GM23338 (cell line): ENCODE measurements at regions not wholly inside any gene's neighbourhood (a gene's known extent, or its start where the extent isn't known, plus 50 kb on each side); places are given as distances from the start of the nearest gene placed in this dataset.
A peak's percentile ranks its signal among the peaks of the same experiment; 100 is the strongest.

Experiments
- ATAC-seq: fragments of 200-7000 bp; cut with Tn5 transposase; 3 replicates; pipeline ENCODE4 v1.9.1; 2020
- DNase-seq: peaks from one replicate; pipeline ENCODE4 v3.0.0-alpha.2; 2015; ENCODE audit warnings: low spot score
- H2AFZ ChIP-seq: fragments of 200-600 bp; sonication (generic); 2 replicates; pipeline ENCODE4 v1.8.0; 2016; ENCODE audit warnings: antibody characterized with exemption, mild to moderate bottlenecking, moderate library complexity
- H3F3A ChIP-seq: fragments of 200-600 bp; sonication (generic); replicated peaks from 2 replicates; pipeline ENCODE4 v1.8.0; 2017; ENCODE audit warnings: antibody characterized with exemption, mixed run types, low read depth
- H3K27ac ChIP-seq: fragments of 200-600 bp; sonication (generic); 2 replicates; pipeline ENCODE4 v1.6.1; 2016; ENCODE audit warnings: low read depth
- H3K27me3 ChIP-seq: fragments of 200-600 bp; sonication (generic); 2 replicates; pipeline ENCODE4 v1.8.0; 2016; ENCODE audit warnings: mild to moderate bottlenecking, mixed run types, moderate library complexity; ENCODE audit not compliant: insufficient read depth
- H3K36me3 ChIP-seq: fragments of 200-600 bp; sonication (generic); 2 replicates; pipeline ENCODE4 v1.8.0; 2016; ENCODE audit warnings: mild to moderate bottlenecking; ENCODE audit not compliant: insufficient read depth
- H3K4me1 ChIP-seq: fragments of 200-600 bp; sonication (generic); 2 replicates; pipeline ENCODE4 v1.8.0; 2016; ENCODE audit warnings: mild to moderate bottlenecking, moderate library complexity; ENCODE audit not compliant: insufficient read depth
- H3K4me2 ChIP-seq: fragments of 200-600 bp; sonication (generic); 2 replicates; pipeline ENCODE4 v1.7.1; 2017; ENCODE audit warnings: mixed run types
- H3K4me3 ChIP-seq: fragments of 200-600 bp; sonication (generic); 2 replicates; pipeline ENCODE4 v1.6.1; 2016; ENCODE audit warnings: mixed run types
- H3K79me2 ChIP-seq: fragments of 200-600 bp; sonication (generic); replicated peaks from 2 replicates; pipeline ENCODE4 v1.8.0; 2017; ENCODE audit warnings: mild to moderate bottlenecking; ENCODE audit not compliant: insufficient read depth
- H3K9me2 ChIP-seq: fragments of 200-600 bp; sonication (generic); 2 replicates; pipeline ENCODE4 v1.8.0; 2017; ENCODE audit not compliant: insufficient read depth
- H4K20me1 ChIP-seq: fragments of 200-600 bp; sonication (generic); replicated peaks from 2 replicates; pipeline ENCODE4 v1.8.0; 2017; ENCODE audit warnings: mild to moderate bottlenecking; ENCODE audit not compliant: insufficient read depth
- H3K27ac Mint-ChIP-seq: 2 replicates; pipeline ENCODE4 v1.8.0; 2020; ENCODE audit warnings: inconsistent platforms, mild to moderate bottlenecking, moderate library complexity, mixed read lengths
- H3K27me3 Mint-ChIP-seq: 3 replicates; pipeline ENCODE4 v1.8.0; 2022; ENCODE audit warnings: low read depth, mild to moderate bottlenecking, moderate library complexity, mixed read lengths, inconsistent platforms; ENCODE audit not compliant: insufficient read depth, poor library complexity
- H3K36me3 Mint-ChIP-seq: 3 replicates; pipeline ENCODE4 v1.8.0; 2021; ENCODE audit warnings: low read depth, mild to moderate bottlenecking, inconsistent platforms, moderate library complexity, mixed read lengths
- H3K4me1 Mint-ChIP-seq: 3 replicates; pipeline ENCODE4 v1.8.0; 2020; ENCODE audit warnings: mild to moderate bottlenecking, inconsistent platforms, mixed read lengths
- H3K4me3 Mint-ChIP-seq: 3 replicates; pipeline ENCODE4 v1.8.0; 2021; ENCODE audit warnings: moderate library complexity, mild to moderate bottlenecking, inconsistent platforms, mixed read lengths
- H3K9me3 Mint-ChIP-seq: 3 replicates; pipeline ENCODE4 v1.8.0; 2020; ENCODE audit warnings: moderate library complexity, mild to moderate bottlenecking, inconsistent platforms, mixed read lengths
- CREB1 ChIP-seq: fragments of 250-450 bp; sonication (Bioruptor Pico); IDR thresholded peaks from 2 replicates; pipeline ENCODE4 v1.5.0; 2020; ENCODE audit warnings: low read depth, mild to moderate bottlenecking, moderate library complexity
- EZH2 ChIP-seq: fragments of 200-600 bp; sonication (generic); IDR thresholded peaks from one replicate; pipeline ENCODE4 v1.8.0; 2017; ENCODE audit warnings: antibody characterized with exemption, mild to moderate bottlenecking, low read depth; ENCODE audit not compliant: unreplicated experiment
- NANOG ChIP-seq: IDR thresholded peaks from 2 replicates; pipeline ENCODE4 v1.6.1; 2016; ENCODE audit warnings: antibody characterized with exemption, borderline replicate concordance
- POLR2AphosphoS5 ChIP-seq: IDR thresholded peaks from 2 replicates; pipeline ENCODE4 v1.6.1; 2016; ENCODE audit warnings: antibody characterized with exemption, low read depth
- ZNF114 ChIP-seq: fragments of 250-450 bp; sonication (Bioruptor Pico); IDR thresholded peaks from 2 replicates; pipeline ENCODE4 v1.5.0; 2020; ENCODE audit warnings: mild to moderate bottlenecking, moderate library complexity
- ZNF331 ChIP-seq: fragments of 250-450 bp; sonication (Bioruptor Pico); IDR thresholded peaks from 2 replicates; pipeline ENCODE4 v1.5.0; 2020; ENCODE audit warnings: low read depth, mild to moderate bottlenecking, moderate library complexity
- TF ChIP-seq, protein P1 (sequence below), 2 experiments: fragments of 200-600 bp in 1 of 2; sonication (generic) in 1 of 2; conservative IDR thresholded peaks; 2 replicates each; pipeline versions ENCODE4 v1.5.1 to v1.6.1; 2016 to 2017; ENCODE audit warnings: antibody characterized with exemption in 2 of 2, low read depth in 2 of 2, mild to moderate bottlenecking in 2 of 2, moderate library complexity in 1 of 2
- TF ChIP-seq, protein P2 (sequence below): IDR thresholded peaks from one replicate; pipeline ENCODE4 v1.6.1; 2018; ENCODE audit warnings: antibody characterized with exemption; ENCODE audit not compliant: unreplicated experiment
- TF ChIP-seq, protein P3 (sequence below): IDR thresholded peaks from 2 replicates; pipeline ENCODE4 v1.6.1; 2016; ENCODE audit warnings: antibody characterized with exemption

DNA sequence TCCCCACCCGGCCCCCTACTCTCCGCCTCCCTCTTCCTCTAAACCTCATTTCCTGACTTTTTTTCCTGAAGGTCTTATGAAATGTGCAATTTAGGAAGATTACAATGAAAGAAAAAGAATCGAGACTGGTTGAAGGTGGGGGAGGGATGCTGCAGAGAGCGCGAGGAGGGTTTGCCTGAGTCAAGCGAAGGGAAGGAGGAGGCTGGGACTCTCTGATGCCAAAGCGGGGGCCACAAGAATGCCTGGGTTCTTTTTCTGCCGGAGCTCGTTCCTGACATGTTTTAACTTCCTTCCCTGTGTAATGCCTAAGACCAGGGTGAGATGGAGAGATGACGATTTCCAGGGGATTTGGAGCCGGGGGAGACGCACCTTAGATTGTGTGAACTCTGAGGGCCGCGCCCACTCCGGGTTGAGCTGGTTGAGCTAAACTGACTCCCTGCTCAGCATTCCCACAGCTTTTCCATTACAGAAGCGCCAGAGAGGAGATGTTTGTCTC lies 270.5 kb upstream of the SORL1-AS1 start:
- Histone ChIP-seq H3K4me1 (peaks cover 11% of the 10 kb centered on the region; the same call in 1 of the 2 replicates), H3K79me2 (no peaks in the 10 kb centered on the region), H3K36me3 (no peaks in the 10 kb centered on the region), H3K9me2 (peaks cover 4% of the 10 kb centered on the region; the same call in 1 of the 2 replicates), H3K27ac (no peak overlapping the region), H2AFZ (peak overlapping the region; percentile 98), H4K20me1 (no peaks in the 10 kb centered on the region), H3K4me2 (peak overlapping the region; percentile 95), H3F3A (no peaks in the 10 kb centered on the region), H3K4me3 (peak overlapping the region; percentile 72), H3K27me3 (peaks cover 17% of the 10 kb centered on the region)
- ATAC-seq (peak; percentile 59), DNase-seq (peak; percentile 64)
- Mint-ChIP-seq H3K36me3 (peaks cover 5% of the 10 kb centered on the region; the same call in 1 of the 3 replicates), H3K27me3 (peaks cover 14% of the 10 kb centered on the region), H3K9me3 (peaks cover 9% of the 10 kb centered on the region), H3K27ac (no peak overlapping the region), H3K4me1 (peaks cover 8% of the 10 kb centered on the region), H3K4me3 (peak overlapping the region; percentile 75)
- TF ChIP-seq ZNF114 (CRISPR knock-in tag), result no peak
- TF ChIP-seq CREB1 (CRISPR knock-in tag), result 0 out of 2 replicates have a peak, but pooled peaks have one; percentile 15

DNA sequence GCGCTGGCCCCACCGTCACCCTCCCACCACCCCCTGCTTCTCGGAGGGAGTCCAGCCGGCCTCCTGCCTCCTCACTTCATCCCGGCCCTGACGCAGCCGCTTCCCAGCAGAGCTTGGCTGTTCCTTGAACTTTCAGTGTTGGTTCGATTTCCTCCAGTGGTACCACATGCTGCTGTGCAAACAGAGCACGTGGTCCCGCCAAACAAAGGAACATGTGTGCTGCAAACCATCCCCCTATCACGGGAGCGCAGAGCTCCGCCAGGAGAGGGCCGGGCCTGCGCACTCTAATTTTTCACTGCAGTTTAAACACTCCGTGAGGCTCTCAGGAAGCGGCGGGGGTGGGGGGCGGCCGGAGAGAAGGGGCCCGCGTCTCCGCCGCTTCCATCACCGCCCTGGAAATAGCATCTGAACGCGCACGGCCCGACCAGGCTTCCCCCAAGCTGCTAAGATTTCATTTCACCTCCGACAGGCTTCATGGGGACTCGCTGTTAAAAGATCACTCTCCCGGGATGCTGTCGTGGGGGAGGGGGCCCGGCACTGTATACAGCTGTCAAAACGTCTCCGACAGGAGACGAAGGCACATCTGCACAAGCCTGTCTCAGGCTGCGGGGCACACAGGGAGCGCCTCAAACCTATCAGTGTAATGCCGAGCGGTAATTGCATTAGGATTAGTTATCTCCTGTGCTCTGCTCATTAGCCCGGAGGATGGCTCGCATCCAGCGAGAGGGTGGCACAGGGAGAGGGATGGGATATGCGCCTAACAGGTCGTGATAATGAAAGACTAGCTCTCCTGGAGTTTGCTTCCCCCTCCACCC lies 269.9 kb upstream of the SORL1-AS1 start:
- DNase-seq (peak; percentile 90), ATAC-seq (peak; percentile 87)
- Histone ChIP-seq H3K4me2 (peak overlapping the region; percentile 95), H2AFZ (peak overlapping the region; percentile 98), H3K4me1 (peaks cover 11% of the 10 kb centered on the region; the same call in 1 of the 2 replicates), H3K9me2 (peaks cover 4% of the 10 kb centered on the region; the same call in 1 of the 2 replicates), H3K27ac (no peak overlapping the region), H3F3A (no peaks in the 10 kb centered on the region), H3K27me3 (peaks cover 17% of the 10 kb centered on the region), H3K4me3 (peak overlapping the region; percentile 72), H3K36me3 (no peaks in the 10 kb centered on the region), H4K20me1 (no peaks in the 10 kb centered on the region), H3K79me2 (no peaks in the 10 kb centered on the region)
- Mint-ChIP-seq H3K9me3 (peaks cover 9% of the 10 kb centered on the region), H3K27me3 (peaks cover 14% of the 10 kb centered on the region), H3K4me3 (peak overlapping the region; percentile 75), H3K36me3 (peaks cover 5% of the 10 kb centered on the region; the same call in 1 of the 3 replicates), H3K27ac (no peak overlapping the region; the same call in 1 of the 2 replicates), H3K4me1 (peaks cover 8% of the 10 kb centered on the region)
- TF ChIP-seq, protein P1, sequence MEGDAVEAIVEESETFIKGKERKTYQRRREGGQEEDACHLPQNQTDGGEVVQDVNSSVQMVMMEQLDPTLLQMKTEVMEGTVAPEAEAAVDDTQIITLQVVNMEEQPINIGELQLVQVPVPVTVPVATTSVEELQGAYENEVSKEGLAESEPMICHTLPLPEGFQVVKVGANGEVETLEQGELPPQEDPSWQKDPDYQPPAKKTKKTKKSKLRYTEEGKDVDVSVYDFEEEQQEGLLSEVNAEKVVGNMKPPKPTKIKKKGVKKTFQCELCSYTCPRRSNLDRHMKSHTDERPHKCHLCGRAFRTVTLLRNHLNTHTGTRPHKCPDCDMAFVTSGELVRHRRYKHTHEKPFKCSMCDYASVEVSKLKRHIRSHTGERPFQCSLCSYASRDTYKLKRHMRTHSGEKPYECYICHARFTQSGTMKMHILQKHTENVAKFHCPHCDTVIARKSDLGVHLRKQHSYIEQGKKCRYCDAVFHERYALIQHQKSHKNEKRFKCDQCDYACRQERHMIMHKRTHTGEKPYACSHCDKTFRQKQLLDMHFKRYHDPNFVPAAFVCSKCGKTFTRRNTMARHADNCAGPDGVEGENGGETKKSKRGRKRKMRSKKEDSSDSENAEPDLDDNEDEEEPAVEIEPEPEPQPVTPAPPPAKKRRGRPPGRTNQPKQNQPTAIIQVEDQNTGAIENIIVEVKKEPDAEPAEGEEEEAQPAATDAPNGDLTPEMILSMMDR (conservative IDR thresholded peaks at IDR 0.05; ENCODE audit: low read depth in 2 of 2), result no peak
- TF ChIP-seq, protein P2, sequence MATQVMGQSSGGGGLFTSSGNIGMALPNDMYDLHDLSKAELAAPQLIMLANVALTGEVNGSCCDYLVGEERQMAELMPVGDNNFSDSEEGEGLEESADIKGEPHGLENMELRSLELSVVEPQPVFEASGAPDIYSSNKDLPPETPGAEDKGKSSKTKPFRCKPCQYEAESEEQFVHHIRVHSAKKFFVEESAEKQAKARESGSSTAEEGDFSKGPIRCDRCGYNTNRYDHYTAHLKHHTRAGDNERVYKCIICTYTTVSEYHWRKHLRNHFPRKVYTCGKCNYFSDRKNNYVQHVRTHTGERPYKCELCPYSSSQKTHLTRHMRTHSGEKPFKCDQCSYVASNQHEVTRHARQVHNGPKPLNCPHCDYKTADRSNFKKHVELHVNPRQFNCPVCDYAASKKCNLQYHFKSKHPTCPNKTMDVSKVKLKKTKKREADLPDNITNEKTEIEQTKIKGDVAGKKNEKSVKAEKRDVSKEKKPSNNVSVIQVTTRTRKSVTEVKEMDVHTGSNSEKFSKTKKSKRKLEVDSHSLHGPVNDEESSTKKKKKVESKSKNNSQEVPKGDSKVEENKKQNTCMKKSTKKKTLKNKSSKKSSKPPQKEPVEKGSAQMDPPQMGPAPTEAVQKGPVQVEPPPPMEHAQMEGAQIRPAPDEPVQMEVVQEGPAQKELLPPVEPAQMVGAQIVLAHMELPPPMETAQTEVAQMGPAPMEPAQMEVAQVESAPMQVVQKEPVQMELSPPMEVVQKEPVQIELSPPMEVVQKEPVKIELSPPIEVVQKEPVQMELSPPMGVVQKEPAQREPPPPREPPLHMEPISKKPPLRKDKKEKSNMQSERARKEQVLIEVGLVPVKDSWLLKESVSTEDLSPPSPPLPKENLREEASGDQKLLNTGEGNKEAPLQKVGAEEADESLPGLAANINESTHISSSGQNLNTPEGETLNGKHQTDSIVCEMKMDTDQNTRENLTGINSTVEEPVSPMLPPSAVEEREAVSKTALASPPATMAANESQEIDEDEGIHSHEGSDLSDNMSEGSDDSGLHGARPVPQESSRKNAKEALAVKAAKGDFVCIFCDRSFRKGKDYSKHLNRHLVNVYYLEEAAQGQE, result no peak
- TF ChIP-seq EZH2, result no peak
- no peak for TF ChIP-seq ZNF331
- TF ChIP-seq POLR2AphosphoS5, result peak; percentile 42; the same call in 1 of the 2 replicates
- TF ChIP-seq CREB1 (CRISPR knock-in tag), result 0 out of 2 replicates have a peak, but pooled peaks have one; percentile 25
- no peak for TF ChIP-seq NANOG
- TF ChIP-seq, protein P3, sequence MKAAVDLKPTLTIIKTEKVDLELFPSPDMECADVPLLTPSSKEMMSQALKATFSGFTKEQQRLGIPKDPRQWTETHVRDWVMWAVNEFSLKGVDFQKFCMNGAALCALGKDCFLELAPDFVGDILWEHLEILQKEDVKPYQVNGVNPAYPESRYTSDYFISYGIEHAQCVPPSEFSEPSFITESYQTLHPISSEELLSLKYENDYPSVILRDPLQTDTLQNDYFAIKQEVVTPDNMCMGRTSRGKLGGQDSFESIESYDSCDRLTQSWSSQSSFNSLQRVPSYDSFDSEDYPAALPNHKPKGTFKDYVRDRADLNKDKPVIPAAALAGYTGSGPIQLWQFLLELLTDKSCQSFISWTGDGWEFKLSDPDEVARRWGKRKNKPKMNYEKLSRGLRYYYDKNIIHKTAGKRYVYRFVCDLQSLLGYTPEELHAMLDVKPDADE, result no peak
- no peak for TF ChIP-seq ZNF114 (CRISPR knock-in tag)
